DOHH2 (cell line): ENCODE measurements at regions not wholly inside any gene's neighbourhood (a gene's known extent, or its start where the extent isn't known, plus 50 kb on each side); places are given as distances from the start of the nearest gene placed in this dataset.
A peak's percentile ranks its signal among the peaks of the same experiment; 100 is the strongest.

Experiments used
- H3F3A ChIP-seq: fragments of 200-600 bp; sonication (generic), shearing (Covaris generic); 2 replicates; pipeline ENCODE4 v1.6.0; 2016; ENCODE audit warnings: antibody characterized with exemption, mild to moderate bottlenecking; ENCODE audit not compliant: control insufficient read depth, insufficient read depth
- H3K27ac ChIP-seq: fragments of 200-600 bp; sonication (generic); 2 replicates; pipeline ENCODE4 v1.5.1; 2014; ENCODE audit warnings: low read depth, mild to moderate bottlenecking, low read length, moderate library complexity
- H3K27me3 ChIP-seq: fragments of 200-600 bp; sonication (generic); 2 replicates; pipeline ENCODE4 v1.6.1; 2014; ENCODE audit warnings: mild to moderate bottlenecking, low read length, mixed read lengths; ENCODE audit not compliant: control insufficient read depth
- H3K36me3 ChIP-seq: fragments of 200-600 bp; sonication (generic); 2 replicates; pipeline ENCODE4 v1.6.1; 2014; ENCODE audit warnings: mild to moderate bottlenecking, low read length, moderate library complexity, mixed read lengths; ENCODE audit not compliant: control insufficient read depth
- H3K4me1 ChIP-seq: fragments of 200-600 bp; sonication (generic); 2 replicates; pipeline ENCODE4 v1.6.1; 2014; ENCODE audit warnings: mild to moderate bottlenecking, low read length, mixed read lengths; ENCODE audit not compliant: control insufficient read depth
- H3K4me2 ChIP-seq: fragments of 200-600 bp; sonication (generic); 2 replicates; pipeline ENCODE4 v1.6.0; 2014; ENCODE audit warnings: mild to moderate bottlenecking, low read length, moderate library complexity
- H3K4me3 ChIP-seq: fragments of 200-600 bp; sonication (generic); 2 replicates; pipeline ENCODE4 v1.5.1; 2014; ENCODE audit warnings: mild to moderate bottlenecking, low read length, mixed read lengths
- H3K79me2 ChIP-seq: fragments of 200-600 bp; sonication (generic); 2 replicates; pipeline ENCODE4 v1.6.1; 2014; ENCODE audit warnings: mild to moderate bottlenecking, low read length, mixed read lengths; ENCODE audit not compliant: control insufficient read depth
- H3K9me2 ChIP-seq: fragments of 200-600 bp; sonication (generic); replicated peaks from 2 replicates; pipeline ENCODE4 v1.6.1; 2014; ENCODE audit warnings: mild to moderate bottlenecking, low read length, mixed read lengths; ENCODE audit not compliant: control insufficient read depth
- H3K9me3 ChIP-seq: fragments of 200-600 bp; sonication (generic); 2 replicates; pipeline ENCODE4 v1.6.1; 2014; ENCODE audit warnings: antibody characterized with exemption, low read length, mixed read lengths; ENCODE audit not compliant: control insufficient read depth, insufficient read depth
- H4K20me1 ChIP-seq: fragments of 200-600 bp; sonication (generic); 2 replicates; pipeline ENCODE4 v1.6.0; 2014; ENCODE audit warnings: low read depth, mild to moderate bottlenecking, antibody characterized with exemption, low read length, moderate library complexity; ENCODE audit not compliant: control insufficient read depth, insufficient read depth
- EZH2phosphoT487 ChIP-seq: fragments of 200-600 bp; sonication (generic); IDR thresholded peaks from 2 replicates; pipeline ENCODE4 v1.6.1; 2017; ENCODE audit warnings: borderline replicate concordance, mild to moderate bottlenecking, antibody characterized with exemption, low read length, moderate library complexity, mixed read lengths
- TF ChIP-seq, protein P1 (sequence below): fragments of 200-600 bp; sonication (generic); IDR thresholded peaks from one replicate; pipeline ENCODE4 v1.5.1; 2014; ENCODE audit warnings: antibody characterized with exemption, mild to moderate bottlenecking, low read depth, low read length; ENCODE audit not compliant: poor library complexity, severe bottlenecking

DNA sequence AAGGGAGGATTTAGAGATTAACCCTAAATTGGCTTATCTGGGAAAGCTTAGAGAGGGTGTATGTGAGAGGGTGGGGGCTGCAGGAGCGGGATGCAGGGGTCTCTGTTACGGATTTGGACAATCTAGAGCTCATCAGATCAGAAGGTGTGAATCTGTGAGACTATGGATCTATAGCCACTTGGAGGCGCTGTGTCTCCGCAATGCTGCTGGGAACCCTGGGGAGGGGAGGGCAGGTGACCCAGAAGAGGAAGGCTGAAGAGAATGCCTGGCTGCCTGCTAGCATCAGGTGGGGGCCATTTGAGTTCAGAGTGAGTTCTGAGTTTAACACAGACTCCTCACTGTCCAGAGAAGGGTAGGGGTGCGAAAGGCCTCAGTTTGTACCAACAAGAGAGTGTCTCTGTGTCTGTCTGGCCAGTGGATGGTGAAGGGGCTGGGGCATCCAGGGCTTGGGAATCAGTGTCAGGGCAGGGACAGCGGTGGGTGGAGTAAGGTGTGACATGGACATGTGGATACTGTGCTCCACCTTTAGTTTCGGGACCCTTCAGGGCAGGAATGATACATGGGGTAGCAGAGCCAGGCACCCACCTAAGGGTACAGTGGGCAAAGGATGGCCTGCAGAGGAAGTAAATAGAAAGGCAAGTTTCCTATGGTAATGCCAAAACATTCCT is 187.3 kb upstream of the PRSS58 start:
- no peaks in the 10 kb centered on the region for H3K36me3 ChIP-seq
- H3K27ac ChIP-seq, result no peak overlapping the region
- no peaks in the 10 kb centered on the region for H3K79me2 ChIP-seq
- TF ChIP-seq EZH2phosphoT487, result no peak
- TF ChIP-seq, protein P1, sequence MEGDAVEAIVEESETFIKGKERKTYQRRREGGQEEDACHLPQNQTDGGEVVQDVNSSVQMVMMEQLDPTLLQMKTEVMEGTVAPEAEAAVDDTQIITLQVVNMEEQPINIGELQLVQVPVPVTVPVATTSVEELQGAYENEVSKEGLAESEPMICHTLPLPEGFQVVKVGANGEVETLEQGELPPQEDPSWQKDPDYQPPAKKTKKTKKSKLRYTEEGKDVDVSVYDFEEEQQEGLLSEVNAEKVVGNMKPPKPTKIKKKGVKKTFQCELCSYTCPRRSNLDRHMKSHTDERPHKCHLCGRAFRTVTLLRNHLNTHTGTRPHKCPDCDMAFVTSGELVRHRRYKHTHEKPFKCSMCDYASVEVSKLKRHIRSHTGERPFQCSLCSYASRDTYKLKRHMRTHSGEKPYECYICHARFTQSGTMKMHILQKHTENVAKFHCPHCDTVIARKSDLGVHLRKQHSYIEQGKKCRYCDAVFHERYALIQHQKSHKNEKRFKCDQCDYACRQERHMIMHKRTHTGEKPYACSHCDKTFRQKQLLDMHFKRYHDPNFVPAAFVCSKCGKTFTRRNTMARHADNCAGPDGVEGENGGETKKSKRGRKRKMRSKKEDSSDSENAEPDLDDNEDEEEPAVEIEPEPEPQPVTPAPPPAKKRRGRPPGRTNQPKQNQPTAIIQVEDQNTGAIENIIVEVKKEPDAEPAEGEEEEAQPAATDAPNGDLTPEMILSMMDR, result peak; percentile 55
- no peaks in the 10 kb centered on the region for H4K20me1 ChIP-seq
- no peaks in the 10 kb centered on the region for H3F3A ChIP-seq
- no peak overlapping the region for H3K4me3 ChIP-seq
- peaks cover 33% of the 10 kb centered on the region for H3K27me3 ChIP-seq
- H3K4me1 ChIP-seq, result no peaks in the 10 kb centered on the region
- H3K9me3 ChIP-seq, result no peaks in the 10 kb centered on the region
- no peaks in the 10 kb centered on the region for H3K9me2 ChIP-seq
- no peak overlapping the region for H3K4me2 ChIP-seq

DNA sequence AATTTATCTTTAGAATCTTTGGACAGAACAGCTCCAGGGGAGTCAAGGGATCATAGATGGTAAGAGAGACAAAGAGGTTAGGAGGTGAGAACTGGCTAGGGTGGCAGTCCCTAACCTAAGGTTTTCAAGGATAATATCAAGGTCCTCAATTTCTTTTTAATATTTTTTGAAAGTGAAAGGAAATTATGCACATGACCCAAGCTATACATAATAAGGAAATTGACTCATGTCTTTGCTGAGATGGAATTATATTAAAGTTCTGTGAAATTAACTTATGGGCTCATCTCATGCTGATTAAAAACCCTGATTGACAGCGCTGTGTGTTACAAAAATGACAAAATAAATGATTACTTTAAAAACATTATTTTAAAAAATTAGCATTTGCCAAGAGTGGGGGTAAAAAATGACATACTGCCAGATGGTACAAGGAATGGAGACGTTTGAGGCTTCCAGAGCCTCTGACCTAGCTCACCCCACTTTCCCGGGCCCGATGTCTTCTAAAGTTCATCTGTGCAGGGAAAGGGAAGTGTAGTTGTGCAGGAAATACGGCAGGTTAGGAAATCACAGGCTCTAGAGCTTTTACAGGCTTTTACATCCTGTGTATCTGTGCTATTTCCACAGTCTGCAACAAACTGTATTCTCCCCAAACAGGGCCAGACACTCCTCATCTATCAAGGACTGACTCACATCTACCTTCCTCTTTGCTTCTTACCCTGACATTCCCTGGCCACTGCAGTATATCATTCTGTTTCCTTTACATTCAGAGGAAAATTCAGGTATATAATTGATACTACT is 185.6 kb upstream of the PRSS58 start:
- Histone ChIP-seq H3K79me2 (no peaks in the 10 kb centered on the region), H3K4me1 (no peaks in the 10 kb centered on the region), H4K20me1 (no peaks in the 10 kb centered on the region), H3K9me2 (no peaks in the 10 kb centered on the region), H3F3A (no peaks in the 10 kb centered on the region), H3K36me3 (no peaks in the 10 kb centered on the region), H3K27me3 (peaks cover 42% of the 10 kb centered on the region), H3K4me3 (no peak overlapping the region), H3K4me2 (no peak overlapping the region), H3K27ac (no peak overlapping the region), H3K9me3 (no peaks in the 10 kb centered on the region)
- no peak for TF ChIP-seq EZH2phosphoT487
- TF ChIP-seq, protein P1, result no peak

DNA sequence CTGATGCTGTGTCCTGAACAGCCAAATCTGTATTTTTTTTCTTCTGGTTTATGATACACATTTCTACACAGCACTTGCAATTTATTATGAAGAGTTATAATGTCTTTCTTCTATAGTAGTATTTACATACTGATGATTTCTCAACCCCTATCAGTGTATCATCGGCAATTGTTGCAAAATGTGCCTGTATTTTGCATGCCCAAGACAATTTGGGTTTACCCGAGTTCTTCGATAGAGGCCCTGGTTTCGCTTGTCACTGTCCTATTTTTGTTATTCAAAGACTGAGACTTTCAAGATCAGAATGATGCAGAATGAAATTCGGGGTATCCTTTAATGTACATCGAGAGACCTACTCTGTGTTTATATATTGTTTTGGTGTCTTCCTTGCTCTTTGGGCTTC is 184.5 kb upstream of the PRSS58 start:
- no peaks in the 10 kb centered on the region for H3K36me3 ChIP-seq
- TF ChIP-seq, protein P1, result no peak
- no peak for TF ChIP-seq EZH2phosphoT487
- H3K4me2 ChIP-seq, result no peak overlapping the region
- H4K20me1 ChIP-seq, result no peaks in the 10 kb centered on the region
- H3K4me1 ChIP-seq, result no peaks in the 10 kb centered on the region
- no peaks in the 10 kb centered on the region for H3K9me3 ChIP-seq
- H3K79me2 ChIP-seq, result no peaks in the 10 kb centered on the region
- no peak overlapping the region for H3K4me3 ChIP-seq
- H3F3A ChIP-seq, result no peaks in the 10 kb centered on the region
- peaks cover 40% of the 10 kb centered on the region for H3K27me3 ChIP-seq
- no peaks in the 10 kb centered on the region for H3K9me2 ChIP-seq
- no peak overlapping the region for H3K27ac ChIP-seq
